ENCODE measurements at regions not wholly inside any gene's neighbourhood (a gene's known extent, or its start where the extent isn't known, plus 50 kb on each side); places are given as distances from the start of the nearest gene placed in this dataset.
"Not testable (repeated sequence)": the region's sequence is repeated elsewhere in the genome, so short reads cannot be mapped to it uniquely, and the experiment has no call there.

GRCh38 chr7:55261386-55261770, 103.8 kb upstream of the LANCL2 start:
- peak; percentile 12 for DNase-seq
- H3K4ac ChIP-seq (ENCODE audit: low read depth, low read length): no peak overlapping the region
- no peak overlapping the region for H3K18ac ChIP-seq (ENCODE audit: insufficient read length, low read depth, low read length)
- no peak overlapping the region for H4K5ac ChIP-seq (ENCODE audit: insufficient read length, low read depth, low read length)
- H4K8ac ChIP-seq (replicated peaks; ENCODE audit: insufficient read length, low read depth, low read length): no peak overlapping the region
- no peaks in the 10 kb centered on the region; the same call in 1 of the 2 replicates for H3K27me3 ChIP-seq (ENCODE audit: insufficient read depth, low read length)
- H3K36me3 Mint-ChIP-seq (ENCODE audit: insufficient read depth in 1 of 3, low read depth in 3 of 3): no peaks in the 10 kb centered on the region
- H2BK15ac ChIP-seq (ENCODE audit: low read depth, low read length): no peak overlapping the region
- no peak overlapping the region for H3K14ac ChIP-seq (ENCODE audit: insufficient read depth, low read length)
- H3K4me1 ChIP-seq (ENCODE audit: insufficient read depth, low read length): no peaks in the 10 kb centered on the region
- no peak overlapping the region for H2BK12ac ChIP-seq (ENCODE audit: insufficient read length, low read depth, low read length)
- H3K23ac ChIP-seq (ENCODE audit: insufficient read length, low read depth, low read length): no peak overlapping the region
- peaks cover 15% of the 10 kb centered on the region for H3K27me3 Mint-ChIP-seq (ENCODE audit: low read depth)
- H4K20me1 ChIP-seq (ENCODE audit: control insufficient read depth, insufficient read depth, insufficient read length): no peaks in the 10 kb centered on the region
- H3K9ac ChIP-seq (ENCODE audit: extremely low read depth, insufficient read length, low read length): no peak overlapping the region
- no peak overlapping the region for H3K4me3 Mint-ChIP-seq
- no peak overlapping the region; a peak in 1 of 7 replicates for H3K27ac Mint-ChIP-seq
- no peak overlapping the region for H3K27ac ChIP-seq (ENCODE audit: insufficient read length, low read depth, low read length)
- H3K9me3 ChIP-seq (ENCODE audit: control insufficient read depth, low read depth, low read length): no peaks in the 10 kb centered on the region
- no peaks in the 10 kb centered on the region for H3K9me3 Mint-ChIP-seq
- no peak overlapping the region for H2BK5ac ChIP-seq (ENCODE audit: insufficient read length, low read length)
- H3K56ac ChIP-seq (ENCODE audit: insufficient read length, low read depth, low read length): no peak overlapping the region
- H2BK20ac ChIP-seq (ENCODE audit: low read depth, low read length, poor library complexity, severe bottlenecking): no peak overlapping the region
- no peak overlapping the region for H4K91ac ChIP-seq (ENCODE audit: insufficient read length, low read depth, low read length)
- no peak overlapping the region for H3T11ph ChIP-seq (ENCODE audit: low read length)
- H3K4me1 Mint-ChIP-seq: 0 out of 4 replicates have a peak, but pooled peaks cover 0 to 2% of the 10 kb centered on the region in 2 experiments
- no peak overlapping the region for H2AK5ac ChIP-seq (ENCODE audit: insufficient read length, low read length)
- H2AFZ ChIP-seq (ENCODE audit: low read length): no peak overlapping the region
- no CpG with 5 or more reads among the region's 1 CpG for WGBS (ENCODE audit: extremely low coverage, insufficient read length, low lambda C conversion rate)
- TF ChIP-seq CTCF (conservative IDR thresholded peaks at IDR 0.05): no peak
- no peak overlapping the region for H2BK120ac ChIP-seq (ENCODE audit: low read depth, low read length, poor library complexity, severe bottlenecking)
- H3K23me2 ChIP-seq (ENCODE audit: insufficient read length, low read depth, low read length, poor library complexity, severe bottlenecking): no peaks in the 10 kb centered on the region
- H3K79me2 ChIP-seq (ENCODE audit: insufficient read depth, low read length): no peaks in the 10 kb centered on the region
- H3K79me1 ChIP-seq (ENCODE audit: insufficient read depth, low read depth, low read length, poor library complexity, severe bottlenecking): no peaks in the 10 kb centered on the region
- H3K4me2 ChIP-seq (ENCODE audit: insufficient read depth, insufficient read length, low read length): no peak overlapping the region

- not testable (repeated sequence) for H3K14ac ChIP-seq (ENCODE audit: insufficient read depth, low read length); H3K27ac ChIP-seq (ENCODE audit: insufficient read length, low read depth, low read length); H2BK120ac ChIP-seq (ENCODE audit: low read depth, low read length, poor library complexity, severe bottlenecking); H3K9ac ChIP-seq (ENCODE audit: extremely low read depth, insufficient read length, low read length); H3K23me2 ChIP-seq (ENCODE audit: insufficient read length, low read depth, low read length, poor library complexity, severe bottlenecking); H3K4me3 Mint-ChIP-seq; H4K8ac ChIP-seq (replicated peaks; ENCODE audit: insufficient read length, low read depth, low read length); H3K4me1 Mint-ChIP-seq; H3K4me1 ChIP-seq (ENCODE audit: insufficient read depth, low read length); H3K27me3 Mint-ChIP-seq (ENCODE audit: low read depth); H3K4me2 ChIP-seq (ENCODE audit: insufficient read depth, insufficient read length, low read length); H2BK15ac ChIP-seq (ENCODE audit: low read depth, low read length); H3K27ac Mint-ChIP-seq; H3K4ac ChIP-seq (ENCODE audit: low read depth, low read length); H3K56ac ChIP-seq (ENCODE audit: insufficient read length, low read depth, low read length); H4K91ac ChIP-seq (ENCODE audit: insufficient read length, low read depth, low read length); H3K79me2 ChIP-seq (ENCODE audit: insufficient read depth, low read length); H2AFZ ChIP-seq (ENCODE audit: low read length); H2AK5ac ChIP-seq (ENCODE audit: insufficient read length, low read length); DNase-seq; H3K18ac ChIP-seq (ENCODE audit: insufficient read length, low read depth, low read length); H3K9me3 Mint-ChIP-seq; H4K20me1 ChIP-seq (ENCODE audit: control insufficient read depth, insufficient read depth, insufficient read length); H3K79me1 ChIP-seq (ENCODE audit: insufficient read depth, low read depth, low read length, poor library complexity, severe bottlenecking); H3T11ph ChIP-seq (ENCODE audit: low read length); H2BK5ac ChIP-seq (ENCODE audit: insufficient read length, low read length); H2BK12ac ChIP-seq (ENCODE audit: insufficient read length, low read depth, low read length); H4K5ac ChIP-seq (ENCODE audit: insufficient read length, low read depth, low read length); H3K9me3 ChIP-seq (ENCODE audit: control insufficient read depth, low read depth, low read length); H3K27me3 ChIP-seq (ENCODE audit: insufficient read depth, low read length); H3K36me3 Mint-ChIP-seq (ENCODE audit: insufficient read depth in 1 of 3, low read depth in 3 of 3); H2BK20ac ChIP-seq (ENCODE audit: low read depth, low read length, poor library complexity, severe bottlenecking); H3K23ac ChIP-seq (ENCODE audit: insufficient read length, low read depth, low read length)
- WGBS (ENCODE audit: extremely low coverage, insufficient read length, low lambda C conversion rate): no CpG with 5 or more reads among the region's 8 CpGs
Measured at GRCh38 chr7:55265328-55265727, 99.8 kb upstream of the LANCL2 start.

All from H9 (cell line).